ENCODE measurements at regions not wholly inside any gene's neighbourhood (a gene's known extent, or its start where the extent isn't known, plus 50 kb on each side); places are given as distances from the start of the nearest gene placed in this dataset.

GRCh38 chr6:81300961-81301360 lies 451.5 kb downstream of the TENT5A start:
- H3K4me3 ChIP-seq (replicated peaks; ENCODE audit: insufficient read depth, low read length): no peak overlapping the region
- no peaks in the 10 kb centered on the region for H3K27me3 ChIP-seq (ENCODE audit: insufficient read depth, poor library complexity, severe bottlenecking)
- TF ChIP-seq, protein P1, sequence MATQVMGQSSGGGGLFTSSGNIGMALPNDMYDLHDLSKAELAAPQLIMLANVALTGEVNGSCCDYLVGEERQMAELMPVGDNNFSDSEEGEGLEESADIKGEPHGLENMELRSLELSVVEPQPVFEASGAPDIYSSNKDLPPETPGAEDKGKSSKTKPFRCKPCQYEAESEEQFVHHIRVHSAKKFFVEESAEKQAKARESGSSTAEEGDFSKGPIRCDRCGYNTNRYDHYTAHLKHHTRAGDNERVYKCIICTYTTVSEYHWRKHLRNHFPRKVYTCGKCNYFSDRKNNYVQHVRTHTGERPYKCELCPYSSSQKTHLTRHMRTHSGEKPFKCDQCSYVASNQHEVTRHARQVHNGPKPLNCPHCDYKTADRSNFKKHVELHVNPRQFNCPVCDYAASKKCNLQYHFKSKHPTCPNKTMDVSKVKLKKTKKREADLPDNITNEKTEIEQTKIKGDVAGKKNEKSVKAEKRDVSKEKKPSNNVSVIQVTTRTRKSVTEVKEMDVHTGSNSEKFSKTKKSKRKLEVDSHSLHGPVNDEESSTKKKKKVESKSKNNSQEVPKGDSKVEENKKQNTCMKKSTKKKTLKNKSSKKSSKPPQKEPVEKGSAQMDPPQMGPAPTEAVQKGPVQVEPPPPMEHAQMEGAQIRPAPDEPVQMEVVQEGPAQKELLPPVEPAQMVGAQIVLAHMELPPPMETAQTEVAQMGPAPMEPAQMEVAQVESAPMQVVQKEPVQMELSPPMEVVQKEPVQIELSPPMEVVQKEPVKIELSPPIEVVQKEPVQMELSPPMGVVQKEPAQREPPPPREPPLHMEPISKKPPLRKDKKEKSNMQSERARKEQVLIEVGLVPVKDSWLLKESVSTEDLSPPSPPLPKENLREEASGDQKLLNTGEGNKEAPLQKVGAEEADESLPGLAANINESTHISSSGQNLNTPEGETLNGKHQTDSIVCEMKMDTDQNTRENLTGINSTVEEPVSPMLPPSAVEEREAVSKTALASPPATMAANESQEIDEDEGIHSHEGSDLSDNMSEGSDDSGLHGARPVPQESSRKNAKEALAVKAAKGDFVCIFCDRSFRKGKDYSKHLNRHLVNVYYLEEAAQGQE (IDR thresholded peaks at IDR 0.05; ENCODE audit: insufficient replicate concordance, low read depth): no peak
- no peak for TF ChIP-seq POLR2AphosphoS5 (IDR thresholded peaks at IDR 0.05; ENCODE audit: low read depth)
- TF ChIP-seq GABPA (IDR thresholded peaks at IDR 0.05; ENCODE audit: low read depth): no peak
- no peak for TF ChIP-seq SPI1 (IDR thresholded peaks at IDR 0.05; ENCODE audit: borderline replicate concordance, low read depth)
- TF ChIP-seq, protein P2, sequence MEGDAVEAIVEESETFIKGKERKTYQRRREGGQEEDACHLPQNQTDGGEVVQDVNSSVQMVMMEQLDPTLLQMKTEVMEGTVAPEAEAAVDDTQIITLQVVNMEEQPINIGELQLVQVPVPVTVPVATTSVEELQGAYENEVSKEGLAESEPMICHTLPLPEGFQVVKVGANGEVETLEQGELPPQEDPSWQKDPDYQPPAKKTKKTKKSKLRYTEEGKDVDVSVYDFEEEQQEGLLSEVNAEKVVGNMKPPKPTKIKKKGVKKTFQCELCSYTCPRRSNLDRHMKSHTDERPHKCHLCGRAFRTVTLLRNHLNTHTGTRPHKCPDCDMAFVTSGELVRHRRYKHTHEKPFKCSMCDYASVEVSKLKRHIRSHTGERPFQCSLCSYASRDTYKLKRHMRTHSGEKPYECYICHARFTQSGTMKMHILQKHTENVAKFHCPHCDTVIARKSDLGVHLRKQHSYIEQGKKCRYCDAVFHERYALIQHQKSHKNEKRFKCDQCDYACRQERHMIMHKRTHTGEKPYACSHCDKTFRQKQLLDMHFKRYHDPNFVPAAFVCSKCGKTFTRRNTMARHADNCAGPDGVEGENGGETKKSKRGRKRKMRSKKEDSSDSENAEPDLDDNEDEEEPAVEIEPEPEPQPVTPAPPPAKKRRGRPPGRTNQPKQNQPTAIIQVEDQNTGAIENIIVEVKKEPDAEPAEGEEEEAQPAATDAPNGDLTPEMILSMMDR (IDR thresholded peaks at IDR 0.05; ENCODE audit: insufficient read depth, low read length): no peak
- DNase-seq (ENCODE audit: low read depth in 1 of 2, low spot score in 1 of 2): no peak
- H3K27ac ChIP-seq (replicated peaks): no peak overlapping the region

- no peaks in the 10 kb centered on the region for H3K27me3 ChIP-seq (ENCODE audit: insufficient read depth, poor library complexity, severe bottlenecking)
- no peak for DNase-seq (ENCODE audit: low read depth in 1 of 2, low spot score in 1 of 2)
- no peak overlapping the region for H3K27ac ChIP-seq (replicated peaks)
- TF ChIP-seq, protein P1 (IDR thresholded peaks at IDR 0.05; ENCODE audit: insufficient replicate concordance, low read depth): no peak
- TF ChIP-seq GABPA (IDR thresholded peaks at IDR 0.05; ENCODE audit: low read depth) (no peak), POLR2AphosphoS5 (IDR thresholded peaks at IDR 0.05; ENCODE audit: low read depth) (no peak), SPI1 (IDR thresholded peaks at IDR 0.05; ENCODE audit: borderline replicate concordance, low read depth) (no peak)
- TF ChIP-seq, protein P2 (IDR thresholded peaks at IDR 0.05; ENCODE audit: insufficient read depth, low read length): no peak
- no peak overlapping the region for H3K4me3 ChIP-seq (replicated peaks; ENCODE audit: insufficient read depth, low read length)
These were observed 453.7 kb downstream of the TENT5A start for GRCh38 chr6:81298751-81299150.

GRCh38 chr6:81295310-81295709 lies 457.2 kb downstream of the TENT5A start:
- TF ChIP-seq SPI1 (IDR thresholded peaks at IDR 0.05; ENCODE audit: borderline replicate concordance, low read depth): no peak
- TF ChIP-seq GABPA (IDR thresholded peaks at IDR 0.05; ENCODE audit: low read depth): no peak
- TF ChIP-seq, protein P2 (IDR thresholded peaks at IDR 0.05; ENCODE audit: insufficient read depth, low read length): no peak
- TF ChIP-seq, protein P1 (IDR thresholded peaks at IDR 0.05; ENCODE audit: insufficient replicate concordance, low read depth): no peak
- TF ChIP-seq POLR2AphosphoS5 (IDR thresholded peaks at IDR 0.05; ENCODE audit: low read depth): no peak

More at GRCh38 chr6:81295310-81295709, 457.2 kb downstream of the TENT5A start:
- Histone ChIP-seq H3K27me3 (ENCODE audit: insufficient read depth, poor library complexity, severe bottlenecking) (no peaks in the 10 kb centered on the region), H3K27ac (replicated peaks) (no peak overlapping the region), H3K4me3 (replicated peaks; ENCODE audit: insufficient read depth, low read length) (no peak overlapping the region)
- no peak for DNase-seq (ENCODE audit: low read depth in 1 of 2, low spot score in 1 of 2)

Measured in HL-60 (cell line).